GM19397 (cell line): ENCODE measurements at regions not wholly inside any gene's neighbourhood (a gene's known extent, or its start where the extent isn't known, plus 50 kb on each side); places are given as distances from the start of the nearest gene placed in this dataset.
A peak's percentile ranks its signal among the peaks of the same experiment; 100 is the strongest.
"Not testable (repeated sequence)": the region's sequence is repeated elsewhere in the genome, so short reads cannot be mapped to it uniquely, and the experiment has no call there.

Source experiments
- ATAC-seq: cut with Tn5 transposase; IDR thresholded peaks from one replicate; pipeline ENCODE4 v1.9.1; 2021; ENCODE audit warnings: mild to moderate bottlenecking, moderate library complexity; ENCODE audit not compliant: unreplicated experiment

- ATAC-seq: not testable (repeated sequence)
These were observed 627.4 kb downstream of the SPATA31A7 start for GRCh38 chr9:61817127-61817705.

GRCh38 chr9:61853624-61854259 is 663.9 kb downstream of the SPATA31A7 start:
- ATAC-seq: peak; percentile 84

GRCh38 chr9:61854260-61854640 is 664.4 kb downstream of the SPATA31A7 start:
- not testable (repeated sequence) for ATAC-seq

GRCh38 chr9:61856283-61856682 is 666.4 kb downstream of the SPATA31A7 start:
- ATAC-seq: peak; percentile 79

GRCh38 chr9:61856858-61857453 is 667.1 kb downstream of the SPATA31A7 start:
- ATAC-seq: not testable (repeated sequence)

GRCh38 chr9:61857709-61858351 is 668.0 kb downstream of the SPATA31A7 start:
- peak; percentile 70 for ATAC-seq

- ATAC-seq: not testable (repeated sequence)
These were observed 672.7 kb downstream of the SPATA31A7 start for GRCh38 chr9:61862431-61862971.

- ATAC-seq: not testable (repeated sequence)
These were observed 674.6 kb downstream of the SPATA31A7 start for GRCh38 chr9:61864463-61864862.

- not testable (repeated sequence) for ATAC-seq
These were observed 679.1 kb downstream of the SPATA31A7 start for GRCh38 chr9:61868965-61869364.

- ATAC-seq: not testable (repeated sequence)
These were observed 682.5 kb downstream of the SPATA31A7 start for GRCh38 chr9:61872329-61872728.
